ENCODE measurements at regions not wholly inside any gene's neighbourhood (a gene's known extent, or its start where the extent isn't known, plus 50 kb on each side); places are given as distances from the start of the nearest gene placed in this dataset.

GRCh38 chr5:86814315-86814714 is 196.6 kb downstream of the COX7C start:
- TF ChIP-seq CTCF (conservative IDR thresholded peaks at IDR 0.05) (no peak), ZFX (IDR thresholded peaks at IDR 0.05) (no peak)
